ENCODE measurements at regions not wholly inside any gene's neighbourhood (a gene's known extent, or its start where the extent isn't known, plus 50 kb on each side); places are given as distances from the start of the nearest gene placed in this dataset.

DNA sequence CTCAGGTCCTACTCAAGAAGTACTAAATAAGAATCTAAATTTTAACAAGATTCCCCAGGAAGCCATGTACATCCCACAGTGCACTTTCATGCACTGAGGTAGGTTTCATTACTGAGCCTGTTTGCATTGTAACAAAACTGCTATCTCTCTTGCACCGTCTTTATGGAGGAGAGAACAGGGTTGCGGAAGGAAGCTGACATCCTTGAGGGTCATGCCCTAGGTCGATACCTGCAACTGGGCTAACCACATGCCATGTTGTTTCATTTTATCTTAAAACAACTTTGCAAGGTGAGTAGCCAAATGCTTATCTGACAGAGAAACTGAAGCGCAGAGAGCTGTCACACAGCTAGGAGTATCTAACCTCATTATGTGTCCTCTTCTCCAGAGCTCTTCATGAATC, 656.3 kb upstream of the TENM4 start:
- H3K36me3 ChIP-seq: no peaks in the 10 kb centered on the region
- DNase-seq (ENCODE audit: low spot score): no peak
- TF ChIP-seq, protein P1, sequence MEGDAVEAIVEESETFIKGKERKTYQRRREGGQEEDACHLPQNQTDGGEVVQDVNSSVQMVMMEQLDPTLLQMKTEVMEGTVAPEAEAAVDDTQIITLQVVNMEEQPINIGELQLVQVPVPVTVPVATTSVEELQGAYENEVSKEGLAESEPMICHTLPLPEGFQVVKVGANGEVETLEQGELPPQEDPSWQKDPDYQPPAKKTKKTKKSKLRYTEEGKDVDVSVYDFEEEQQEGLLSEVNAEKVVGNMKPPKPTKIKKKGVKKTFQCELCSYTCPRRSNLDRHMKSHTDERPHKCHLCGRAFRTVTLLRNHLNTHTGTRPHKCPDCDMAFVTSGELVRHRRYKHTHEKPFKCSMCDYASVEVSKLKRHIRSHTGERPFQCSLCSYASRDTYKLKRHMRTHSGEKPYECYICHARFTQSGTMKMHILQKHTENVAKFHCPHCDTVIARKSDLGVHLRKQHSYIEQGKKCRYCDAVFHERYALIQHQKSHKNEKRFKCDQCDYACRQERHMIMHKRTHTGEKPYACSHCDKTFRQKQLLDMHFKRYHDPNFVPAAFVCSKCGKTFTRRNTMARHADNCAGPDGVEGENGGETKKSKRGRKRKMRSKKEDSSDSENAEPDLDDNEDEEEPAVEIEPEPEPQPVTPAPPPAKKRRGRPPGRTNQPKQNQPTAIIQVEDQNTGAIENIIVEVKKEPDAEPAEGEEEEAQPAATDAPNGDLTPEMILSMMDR (IDR thresholded peaks at IDR 0.05): no peak
- TF ChIP-seq EZH2 (IDR thresholded peaks at IDR 0.05) (no peak), EZH2phosphoT487 (IDR thresholded peaks at IDR 0.05) (no peak)
- peaks cover 10% of the 10 kb centered on the region for H3K4me1 ChIP-seq
- no peaks in the 10 kb centered on the region for H3K9me3 ChIP-seq (ENCODE audit: low read depth)
- Mint-ChIP-seq H3K27ac (no peak overlapping the region), H3K4me1 (peaks cover 6% of the 10 kb centered on the region), H3K9me3 (peaks cover 2% of the 10 kb centered on the region), H3K27me3 (ENCODE audit: insufficient read depth, low read depth) (no peaks in the 10 kb centered on the region), H3K4me3 (no peak overlapping the region), H3K36me3 (no peaks in the 10 kb centered on the region)
- no peaks in the 10 kb centered on the region for H3F3A ChIP-seq (ENCODE audit: low read depth)
- H3K4me2 ChIP-seq: no peak overlapping the region
- no peak overlapping the region for H3K9ac ChIP-seq
- no peaks in the 10 kb centered on the region for H4K20me1 ChIP-seq (ENCODE audit: low read depth)
- no peak overlapping the region for H2AFZ ChIP-seq (replicated peaks)
- no peaks in the 10 kb centered on the region for H3K79me2 ChIP-seq (ENCODE audit: low read depth)
- no peak overlapping the region for H3K4me3 ChIP-seq
- no peaks in the 10 kb centered on the region for H3K27me3 ChIP-seq
- H3K27ac ChIP-seq: no peak overlapping the region

DNA sequence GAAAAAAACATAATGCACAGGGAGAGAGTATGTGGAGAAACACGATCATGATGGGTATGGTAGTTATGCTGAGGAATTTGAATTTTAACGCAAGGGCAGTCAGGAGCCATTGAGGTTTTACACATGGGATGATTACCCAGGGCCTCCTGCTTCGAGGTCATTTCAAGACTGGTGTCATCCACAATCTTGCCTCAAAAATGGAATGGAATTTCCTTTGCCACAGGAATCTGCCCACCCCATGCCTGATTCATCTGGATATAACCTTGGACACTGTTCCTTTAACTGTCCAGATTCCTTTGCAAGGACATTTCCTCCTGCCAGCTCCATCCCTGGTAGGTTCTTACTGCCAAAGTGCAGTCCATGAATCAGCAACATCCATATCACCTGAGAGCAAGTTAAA, 655.9 kb upstream of the TENM4 start:
- no peaks in the 10 kb centered on the region for H3K9me3 ChIP-seq (ENCODE audit: low read depth)
- no peaks in the 10 kb centered on the region for H4K20me1 ChIP-seq (ENCODE audit: low read depth)
- H3F3A ChIP-seq (ENCODE audit: low read depth): no peaks in the 10 kb centered on the region
- no peak overlapping the region for H2AFZ ChIP-seq (replicated peaks)
- Mint-ChIP-seq H3K27me3 (ENCODE audit: insufficient read depth, low read depth) (no peaks in the 10 kb centered on the region), H3K27ac (no peak overlapping the region), H3K9me3 (peaks cover 2% of the 10 kb centered on the region), H3K4me3 (no peak overlapping the region), H3K36me3 (no peaks in the 10 kb centered on the region), H3K4me1 (peaks cover 6% of the 10 kb centered on the region)
- no peak overlapping the region for H3K4me2 ChIP-seq
- no peak overlapping the region for H3K9ac ChIP-seq
- TF ChIP-seq EZH2phosphoT487 (IDR thresholded peaks at IDR 0.05) (no peak), EZH2 (IDR thresholded peaks at IDR 0.05) (no peak)
- TF ChIP-seq, protein P1 (IDR thresholded peaks at IDR 0.05): no peak
- H3K4me3 ChIP-seq: no peak overlapping the region
- H3K4me1 ChIP-seq: peaks cover 10% of the 10 kb centered on the region
- H3K27me3 ChIP-seq: no peaks in the 10 kb centered on the region
- no peak overlapping the region for H3K27ac ChIP-seq
- no peaks in the 10 kb centered on the region for H3K36me3 ChIP-seq
- no peaks in the 10 kb centered on the region for H3K79me2 ChIP-seq (ENCODE audit: low read depth)
- DNase-seq (ENCODE audit: low spot score): no peak

DNA sequence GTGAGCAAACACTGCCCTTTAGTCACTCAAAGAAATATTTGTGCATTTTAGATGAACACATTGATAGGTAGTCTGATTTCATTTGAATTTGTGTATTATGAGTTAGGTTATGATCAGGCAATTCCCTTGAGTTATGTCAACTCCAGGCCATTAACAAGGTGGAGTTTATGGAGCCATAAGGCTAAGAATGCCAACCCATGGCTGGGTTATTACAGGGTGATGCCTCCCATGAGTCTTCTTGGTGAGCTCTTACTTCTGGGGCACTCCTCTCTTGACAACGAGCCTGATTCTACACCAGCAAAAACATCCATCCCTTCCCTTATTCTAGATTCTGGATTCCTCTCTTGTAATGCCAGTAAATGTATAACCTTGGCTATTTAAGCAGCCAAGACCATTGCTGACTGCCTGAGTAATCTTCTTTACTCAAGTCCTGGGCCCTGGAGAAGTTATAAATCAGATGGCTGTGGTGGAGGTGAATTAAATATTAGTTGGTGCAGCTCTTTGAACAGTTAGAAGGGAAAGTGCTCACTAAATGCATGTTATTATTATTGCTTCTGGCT, 645.7 kb upstream of the TENM4 start:
- Histone ChIP-seq H2AFZ (replicated peaks) (no peak overlapping the region), H3K36me3 (no peaks in the 10 kb centered on the region), H4K20me1 (ENCODE audit: low read depth) (no peaks in the 10 kb centered on the region), H3K4me3 (no peak overlapping the region), H3F3A (ENCODE audit: low read depth) (no peaks in the 10 kb centered on the region), H3K79me2 (ENCODE audit: low read depth) (no peaks in the 10 kb centered on the region), H3K27ac (no peak overlapping the region), H3K9ac (no peak overlapping the region), H3K4me2 (no peak overlapping the region), H3K4me1 (no peaks in the 10 kb centered on the region), H3K27me3 (no peaks in the 10 kb centered on the region), H3K9me3 (ENCODE audit: low read depth) (no peaks in the 10 kb centered on the region)
- DNase-seq (ENCODE audit: low spot score): no peak
- Mint-ChIP-seq H3K4me1 (peaks cover 2% of the 10 kb centered on the region), H3K36me3 (no peaks in the 10 kb centered on the region), H3K27ac (no peak overlapping the region), H3K27me3 (ENCODE audit: insufficient read depth, low read depth) (peaks cover 2% of the 10 kb centered on the region), H3K4me3 (no peak overlapping the region), H3K9me3 (no peaks in the 10 kb centered on the region)
- no peak for TF ChIP-seq EZH2phosphoT487 (IDR thresholded peaks at IDR 0.05)
- TF ChIP-seq, protein P1 (IDR thresholded peaks at IDR 0.05): no peak
- no peak for TF ChIP-seq EZH2 (IDR thresholded peaks at IDR 0.05)

Data from neural progenitor cell (in vitro differentiated cells).